ENCODE measurements at regions not wholly inside any gene's neighbourhood (a gene's known extent, or its start where the extent isn't known, plus 50 kb on each side); places are given as distances from the start of the nearest gene placed in this dataset.
"Not testable (repeated sequence)": the region's sequence is repeated elsewhere in the genome, so short reads cannot be mapped to it uniquely, and the experiment has no call there.

DNA sequence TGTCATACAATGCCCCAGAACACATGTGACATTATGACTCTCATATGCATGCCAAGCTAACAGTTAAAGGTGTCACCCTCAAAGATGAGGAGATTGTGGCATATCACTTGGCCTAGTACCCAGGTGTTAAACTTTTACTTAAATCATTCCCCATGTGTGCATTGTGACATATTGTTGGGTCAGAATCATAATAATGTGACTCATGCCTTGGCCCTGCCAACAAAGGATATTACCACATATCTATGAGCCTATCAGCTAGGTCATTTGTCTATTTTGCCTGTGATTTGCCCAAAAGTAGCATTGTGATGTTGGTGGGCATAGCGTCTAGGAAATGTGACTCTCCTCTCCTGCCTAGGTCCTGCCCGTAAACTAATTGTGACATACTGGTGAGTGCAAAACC lies 1147.1 kb upstream of the AMELY start:
- Histone ChIP-seq H3K27me3 (ENCODE audit: insufficient read depth, low read length) (no peaks in the 10 kb centered on the region), H3K27ac (ENCODE audit: low read depth, low read length) (no peak overlapping the region), H3K36me3 (ENCODE audit: insufficient read depth, low read length) (no peaks in the 10 kb centered on the region), H3K4me1 (ENCODE audit: insufficient read depth, low read length) (no peaks in the 10 kb centered on the region), H3K4me3 (ENCODE audit: low read length) (no peak overlapping the region), H3K9ac (ENCODE audit: low read depth, low read length) (no peak overlapping the region), H3K9me3 (ENCODE audit: insufficient read depth, low read depth, low read length) (no peaks in the 10 kb centered on the region)
- 100% methylated on average over 2 of the region's 2 CpGs for WGBS

DNA sequence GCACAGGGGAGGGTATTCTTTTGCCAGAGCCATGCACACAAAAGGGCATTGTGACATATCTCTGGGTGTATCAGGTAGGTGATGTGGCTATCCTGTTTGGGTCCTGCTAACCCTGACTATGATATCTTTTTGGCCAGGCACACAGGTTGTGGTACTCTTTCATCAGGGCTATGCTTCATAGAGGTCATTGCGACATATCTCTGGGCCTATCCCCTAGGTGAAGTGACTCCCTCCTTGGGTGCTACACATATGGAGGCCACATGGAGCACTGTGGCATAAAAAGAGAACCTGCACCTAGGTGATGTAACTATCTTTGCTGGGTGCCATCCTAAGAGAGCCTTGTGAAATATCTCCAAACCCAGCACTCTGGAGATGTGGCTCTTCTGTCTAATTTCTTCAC lies 1139.8 kb upstream of the AMELY start:
- Histone ChIP-seq H3K9ac (ENCODE audit: low read depth, low read length) (no peak overlapping the region), H3K4me3 (ENCODE audit: low read length) (no peak overlapping the region), H3K9me3 (ENCODE audit: insufficient read depth, low read depth, low read length) (no peaks in the 10 kb centered on the region), H3K36me3 (ENCODE audit: insufficient read depth, low read length) (no peaks in the 10 kb centered on the region), H3K4me1 (ENCODE audit: insufficient read depth, low read length) (no peaks in the 10 kb centered on the region), H3K27me3 (ENCODE audit: insufficient read depth, low read length) (no peaks in the 10 kb centered on the region), H3K27ac (ENCODE audit: low read depth, low read length) (no peak overlapping the region)
- 93% methylated on average over 1 of the region's 1 CpG for WGBS

DNA sequence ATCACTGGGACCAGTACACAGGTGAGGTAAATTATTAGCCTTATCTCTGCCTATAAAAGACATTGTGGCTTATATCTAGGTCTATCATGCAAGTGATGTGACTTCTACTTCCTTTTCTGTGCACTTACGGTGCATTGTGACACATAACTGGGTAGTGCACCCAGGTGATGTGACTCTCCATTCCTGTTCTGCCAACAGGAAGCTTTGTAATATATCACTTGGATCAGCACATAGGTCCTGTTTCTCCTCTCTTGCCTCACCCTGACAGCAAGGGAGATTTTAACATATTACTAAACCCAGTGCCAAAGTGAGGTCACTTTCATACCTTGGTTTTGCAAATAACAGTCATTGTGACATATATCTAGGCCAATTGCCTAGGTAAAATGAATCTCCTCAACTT lies 1129.7 kb upstream of the AMELY start:
- Histone ChIP-seq H3K27ac (ENCODE audit: low read depth, low read length) (no peak overlapping the region), H3K4me3 (ENCODE audit: low read length) (no peak overlapping the region), H3K4me1 (ENCODE audit: insufficient read depth, low read length) (no peaks in the 10 kb centered on the region), H3K9me3 (ENCODE audit: insufficient read depth, low read depth, low read length) (no peaks in the 10 kb centered on the region), H3K27me3 (ENCODE audit: insufficient read depth, low read length) (no peaks in the 10 kb centered on the region), H3K9ac (ENCODE audit: low read depth, low read length) (no peak overlapping the region), H3K36me3 (ENCODE audit: insufficient read depth, low read length) (no peaks in the 10 kb centered on the region)
- 94% methylated on average over 1 of the region's 1 CpG for WGBS

DNA sequence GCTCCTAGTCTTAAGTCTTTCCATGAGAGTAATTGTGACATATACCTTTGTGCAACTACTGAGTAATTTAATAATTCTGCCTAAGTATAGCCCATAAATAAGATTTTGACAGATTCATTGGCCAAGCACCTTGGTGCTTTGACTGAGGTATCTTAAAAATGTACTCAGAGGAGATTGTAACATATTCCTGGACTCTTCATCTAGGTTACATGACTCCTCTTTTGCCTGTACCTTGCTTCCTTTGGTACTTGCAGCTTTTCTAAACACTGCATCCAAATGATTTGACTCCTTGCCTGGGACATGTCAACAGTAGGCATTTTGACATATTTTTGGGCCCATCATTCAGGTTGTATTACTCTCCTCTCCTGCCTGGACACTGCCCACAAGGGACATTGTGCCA lies 1125.0 kb upstream of the AMELY start:
- H3K4me3 ChIP-seq (ENCODE audit: low read length), result no peak overlapping the region
- no peak overlapping the region for H3K27ac ChIP-seq (ENCODE audit: low read depth, low read length)
- H3K9me3 ChIP-seq (ENCODE audit: insufficient read depth, low read depth, low read length), result no peaks in the 10 kb centered on the region
- no peak overlapping the region for H3K9ac ChIP-seq (ENCODE audit: low read depth, low read length)
- H3K4me1 ChIP-seq (ENCODE audit: insufficient read depth, low read length), result no peaks in the 10 kb centered on the region
- H3K27me3 ChIP-seq (ENCODE audit: insufficient read depth, low read length), result no peaks in the 10 kb centered on the region
- no peaks in the 10 kb centered on the region for H3K36me3 ChIP-seq (ENCODE audit: insufficient read depth, low read length)

DNA sequence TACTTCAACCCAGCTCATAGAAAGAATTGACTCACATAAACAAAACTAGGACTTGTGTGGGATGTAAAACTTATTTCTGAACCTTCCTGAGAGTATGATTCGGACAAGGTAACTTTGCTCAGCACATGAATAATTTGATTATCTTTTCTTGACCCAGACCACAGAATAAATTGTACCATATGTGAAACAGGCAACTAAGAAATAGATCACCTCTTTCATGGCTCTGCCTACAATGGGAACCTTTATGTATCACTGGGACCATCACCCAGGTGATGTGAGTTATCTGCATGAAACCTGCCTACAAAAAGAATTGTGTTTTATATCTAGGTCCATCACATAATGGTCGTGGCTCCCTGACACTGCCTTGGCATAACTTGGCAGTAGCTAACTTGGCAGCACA lies 1124.1 kb upstream of the AMELY start:
- 100% methylated on average over 2 of the region's 2 CpGs for WGBS
- no peak overlapping the region for H3K27ac ChIP-seq (ENCODE audit: low read depth, low read length)
- no peak overlapping the region for H3K4me3 ChIP-seq (ENCODE audit: low read length)
- no peaks in the 10 kb centered on the region for H3K36me3 ChIP-seq (ENCODE audit: insufficient read depth, low read length)
- H3K9ac ChIP-seq (ENCODE audit: low read depth, low read length), result no peak overlapping the region
- H3K9me3 ChIP-seq (ENCODE audit: insufficient read depth, low read depth, low read length), result no peaks in the 10 kb centered on the region
- no peaks in the 10 kb centered on the region for H3K4me1 ChIP-seq (ENCODE audit: insufficient read depth, low read length)
- H3K27me3 ChIP-seq (ENCODE audit: insufficient read depth, low read length), result no peaks in the 10 kb centered on the region

DNA sequence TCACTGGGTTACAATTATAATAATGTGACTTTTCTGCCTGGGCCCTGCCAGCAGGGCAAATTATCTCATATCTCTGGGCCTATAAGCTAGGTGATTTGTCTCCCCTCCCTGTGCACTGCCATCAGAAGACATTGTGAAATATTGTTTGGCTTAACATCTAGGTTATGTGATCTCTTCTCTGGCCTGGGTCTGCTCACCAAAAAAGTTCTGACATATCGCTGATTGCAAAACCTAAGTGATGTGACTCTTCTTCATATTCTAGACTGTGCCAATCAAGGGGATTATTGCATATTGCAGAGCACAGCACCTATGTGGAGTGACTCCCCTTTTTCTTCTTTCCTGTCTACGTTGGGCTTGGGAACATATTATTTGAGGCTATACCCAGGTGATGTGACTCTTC lies 1123.1 kb upstream of the AMELY start:
- WGBS, result 100% methylated on average over 2 of the region's 2 CpGs
- Histone ChIP-seq H3K4me1 (ENCODE audit: insufficient read depth, low read length) (no peaks in the 10 kb centered on the region), H3K9me3 (ENCODE audit: insufficient read depth, low read depth, low read length) (no peaks in the 10 kb centered on the region), H3K4me3 (ENCODE audit: low read length) (no peak overlapping the region), H3K36me3 (ENCODE audit: insufficient read depth, low read length) (no peaks in the 10 kb centered on the region), H3K9ac (ENCODE audit: low read depth, low read length) (no peak overlapping the region), H3K27ac (ENCODE audit: low read depth, low read length) (no peak overlapping the region), H3K27me3 (ENCODE audit: insufficient read depth, low read length) (no peaks in the 10 kb centered on the region)

DNA sequence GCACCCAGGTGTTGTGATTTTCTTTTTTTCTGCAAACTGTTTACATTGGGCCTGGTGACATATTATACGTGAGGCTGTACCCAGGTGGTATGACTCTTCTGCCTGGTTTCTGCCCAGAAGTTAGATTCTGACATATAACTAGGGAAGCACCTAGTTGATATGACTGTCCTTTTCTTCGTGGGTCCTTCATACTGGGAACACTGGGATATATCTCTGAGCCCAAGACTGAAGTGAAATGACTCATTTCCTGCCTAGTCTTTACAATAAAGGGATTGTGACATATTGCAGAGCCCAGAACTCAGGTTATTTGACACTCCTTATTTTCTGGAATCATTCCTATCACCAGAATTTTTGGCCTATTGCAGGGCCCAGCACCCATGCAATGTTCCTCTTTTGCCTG lies 1121.6 kb upstream of the AMELY start:
- WGBS, result 80% methylated on average over 2 of the region's 2 CpGs
- H3K36me3 ChIP-seq (ENCODE audit: insufficient read depth, low read length), result no peaks in the 10 kb centered on the region
- H3K4me1 ChIP-seq (ENCODE audit: insufficient read depth, low read length), result no peaks in the 10 kb centered on the region
- H3K27me3 ChIP-seq (ENCODE audit: insufficient read depth, low read length), result no peaks in the 10 kb centered on the region
- H3K27ac ChIP-seq (ENCODE audit: low read depth, low read length), result no peak overlapping the region
- no peak overlapping the region for H3K4me3 ChIP-seq (ENCODE audit: low read length)
- H3K9me3 ChIP-seq (ENCODE audit: insufficient read depth, low read depth, low read length), result no peaks in the 10 kb centered on the region
- no peak overlapping the region for H3K9ac ChIP-seq (ENCODE audit: low read depth, low read length)

DNA sequence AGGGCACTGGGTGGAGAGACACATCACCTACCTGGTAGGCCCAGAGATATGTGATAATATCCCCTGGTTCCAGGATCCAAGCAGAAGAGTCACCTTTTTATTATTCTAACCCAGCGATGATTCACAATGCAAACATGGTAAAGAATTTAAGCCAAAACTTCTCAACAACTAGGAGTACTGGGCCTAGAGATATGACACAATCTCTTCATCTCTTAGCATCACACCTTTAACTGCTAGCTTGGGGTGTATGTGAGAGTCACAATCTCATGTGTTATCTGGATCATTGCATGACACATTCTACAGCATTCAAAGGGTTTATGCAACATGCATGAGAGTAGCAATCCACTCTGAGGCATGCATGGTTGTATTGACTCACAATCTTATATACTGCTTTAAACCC lies 1109.0 kb upstream of the AMELY start:
- H3K4me1 ChIP-seq (ENCODE audit: insufficient read depth, low read length), result no peaks in the 10 kb centered on the region
- no peak overlapping the region for H3K9ac ChIP-seq (ENCODE audit: low read depth, low read length)
- no peaks in the 10 kb centered on the region for H3K27me3 ChIP-seq (ENCODE audit: insufficient read depth, low read length)
- no peak overlapping the region for H3K27ac ChIP-seq (ENCODE audit: low read depth, low read length)
- H3K9me3 ChIP-seq (ENCODE audit: insufficient read depth, low read depth, low read length), result no peaks in the 10 kb centered on the region
- WGBS, result 100% methylated on average over 1 of the region's 1 CpG
- no peaks in the 10 kb centered on the region for H3K36me3 ChIP-seq (ENCODE audit: insufficient read depth, low read length)
- H3K4me3 ChIP-seq (ENCODE audit: low read length), result no peak overlapping the region

DNA sequence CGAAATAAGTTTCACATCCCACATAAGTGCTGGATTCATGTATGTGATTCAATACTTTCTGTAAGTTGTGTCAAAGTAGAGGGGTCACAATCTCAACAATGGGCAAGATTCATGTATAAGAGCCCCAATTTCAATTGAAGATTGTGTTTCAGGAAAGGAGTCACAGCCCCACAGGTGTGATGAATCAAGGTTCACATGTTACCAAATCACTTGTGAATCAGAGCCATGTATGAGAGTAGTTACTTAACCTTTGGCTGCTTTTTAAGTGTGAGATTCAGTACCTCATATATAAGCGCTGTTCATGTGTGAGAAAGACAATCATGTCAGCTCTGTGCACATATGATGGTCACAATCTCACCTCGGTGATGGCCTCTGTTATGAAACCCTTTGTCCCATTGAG lies 1100.0 kb upstream of the AMELY start:
- WGBS, result 100% methylated on average over 1 of the region's 3 CpGs
- Histone ChIP-seq H3K9ac (ENCODE audit: low read depth, low read length) (no peak overlapping the region), H3K27ac (ENCODE audit: low read depth, low read length) (no peak overlapping the region), H3K9me3 (ENCODE audit: insufficient read depth, low read depth, low read length) (no peaks in the 10 kb centered on the region), H3K4me1 (ENCODE audit: insufficient read depth, low read length) (no peaks in the 10 kb centered on the region), H3K36me3 (ENCODE audit: insufficient read depth, low read length) (no peaks in the 10 kb centered on the region), H3K4me3 (ENCODE audit: low read length) (no peak overlapping the region), H3K27me3 (ENCODE audit: insufficient read depth, low read length) (no peaks in the 10 kb centered on the region)

DNA sequence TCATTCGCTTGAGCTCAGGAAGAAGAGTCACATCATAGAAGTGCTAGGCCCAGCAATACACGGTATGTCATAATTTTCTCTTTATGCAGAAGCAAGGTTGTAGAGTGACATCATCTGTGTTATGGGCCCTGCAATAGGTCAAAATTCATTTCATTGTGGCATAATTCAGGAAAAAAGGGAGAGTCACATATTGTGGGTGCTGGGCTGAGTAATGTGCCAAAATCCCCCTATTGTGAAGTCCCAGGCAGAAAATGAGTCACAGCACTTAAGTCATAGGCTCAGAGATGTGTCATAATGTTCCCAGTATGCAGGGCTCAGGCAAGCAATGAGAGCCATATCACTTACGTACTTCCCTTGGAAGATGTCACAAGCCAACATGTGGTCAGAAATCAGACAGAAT lies 1092.6 kb upstream of the AMELY start:
- Histone ChIP-seq H3K4me3 (ENCODE audit: low read length) (no peak overlapping the region), H3K9me3 (ENCODE audit: insufficient read depth, low read depth, low read length) (peaks cover 7% of the 10 kb centered on the region; the same call in 1 of the 2 replicates), H3K27ac (ENCODE audit: low read depth, low read length) (no peak overlapping the region), H3K4me1 (ENCODE audit: insufficient read depth, low read length) (no peaks in the 10 kb centered on the region), H3K27me3 (ENCODE audit: insufficient read depth, low read length) (no peaks in the 10 kb centered on the region), H3K36me3 (ENCODE audit: insufficient read depth, low read length) (no peaks in the 10 kb centered on the region), H3K9ac (ENCODE audit: low read depth, low read length) (no peak overlapping the region)
- 91% methylated on average over 3 of the region's 3 CpGs for WGBS

DNA sequence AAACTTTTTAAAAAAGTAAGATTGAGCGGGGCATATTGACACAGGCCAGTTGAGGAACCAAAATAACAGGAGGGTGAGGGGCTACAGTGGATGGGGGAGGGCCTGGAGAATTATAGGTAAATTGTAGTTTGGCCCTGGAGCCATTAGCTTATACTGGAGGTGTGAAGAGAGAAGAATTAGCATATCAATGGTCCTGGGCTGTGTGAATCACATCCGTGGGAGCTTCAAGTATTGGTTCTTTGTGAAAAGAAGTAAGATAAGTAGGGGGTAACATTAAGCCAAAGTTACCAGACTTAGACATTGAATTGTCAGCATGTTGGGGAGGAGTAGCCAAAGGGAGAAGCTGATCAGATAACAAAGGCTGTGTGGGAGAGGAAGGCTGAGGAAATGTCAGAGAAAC lies 1085.2 kb upstream of the AMELY start:
- Histone ChIP-seq H3K36me3 (ENCODE audit: insufficient read depth, low read length) (no peaks in the 10 kb centered on the region), H3K27ac (ENCODE audit: low read depth, low read length) (peak overlapping the region; percentile 49; the same call in 1 of the 2 replicates), H3K9ac (ENCODE audit: low read depth, low read length) (no peak overlapping the region), H3K9me3 (ENCODE audit: insufficient read depth, low read depth, low read length) (peaks cover 7% of the 10 kb centered on the region; the same call in 1 of the 2 replicates), H3K4me3 (ENCODE audit: low read length) (no peak overlapping the region), H3K4me1 (ENCODE audit: insufficient read depth, low read length) (peaks cover 20% of the 10 kb centered on the region; the same call in 1 of the 2 replicates), H3K27me3 (ENCODE audit: insufficient read depth, low read length) (no peaks in the 10 kb centered on the region)
- 6% methylated on average over 2 of the region's 2 CpGs for WGBS

DNA sequence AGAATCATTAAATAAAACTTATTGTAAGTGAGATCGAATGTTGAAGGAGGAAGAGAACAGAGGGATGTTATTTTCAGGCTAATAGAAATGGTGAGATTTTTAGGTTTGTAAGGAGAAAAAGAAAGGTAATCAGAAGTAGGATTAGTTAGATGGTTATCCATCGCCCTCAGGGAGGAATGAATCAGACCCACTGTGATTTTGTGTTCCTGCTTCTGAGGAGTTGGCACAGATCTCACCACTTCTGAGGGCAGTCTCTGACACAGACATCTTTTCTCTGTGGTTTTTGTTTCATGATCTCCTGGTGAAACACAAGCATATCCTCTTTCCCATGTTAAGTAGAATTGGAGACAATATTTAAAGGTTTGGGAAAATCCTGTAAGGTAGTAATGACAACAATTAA lies 1083.2 kb upstream of the AMELY start:
- H3K9me3 ChIP-seq (ENCODE audit: insufficient read depth, low read depth, low read length); H3K27me3 ChIP-seq (ENCODE audit: insufficient read depth, low read length); H3K36me3 ChIP-seq (ENCODE audit: insufficient read depth, low read length); H3K27ac ChIP-seq (ENCODE audit: low read depth, low read length); H3K9ac ChIP-seq (ENCODE audit: low read depth, low read length); H3K4me3 ChIP-seq (ENCODE audit: low read length): not testable (repeated sequence)
- peaks cover 20% of the 10 kb centered on the region; the same call in 1 of the 2 replicates for H3K4me1 ChIP-seq (ENCODE audit: insufficient read depth, low read length)
- 90% methylated on average over 2 of the region's 2 CpGs for WGBS
